T-helper 2 cell (primary cell): ENCODE measurements at regions not wholly inside any gene's neighbourhood (a gene's known extent, or its start where the extent isn't known, plus 50 kb on each side); places are given as distances from the start of the nearest gene placed in this dataset.
"Not testable (repeated sequence)": the region's sequence is repeated elsewhere in the genome, so short reads cannot be mapped to it uniquely, and the experiment has no call there.

Experiments used
- DNase-seq, 5 experiments: peaks; one replicate each; pipeline versions ENCODE4 v3.0.0 to v3.0.0-alpha.2; 2012 to 2022

DNA sequence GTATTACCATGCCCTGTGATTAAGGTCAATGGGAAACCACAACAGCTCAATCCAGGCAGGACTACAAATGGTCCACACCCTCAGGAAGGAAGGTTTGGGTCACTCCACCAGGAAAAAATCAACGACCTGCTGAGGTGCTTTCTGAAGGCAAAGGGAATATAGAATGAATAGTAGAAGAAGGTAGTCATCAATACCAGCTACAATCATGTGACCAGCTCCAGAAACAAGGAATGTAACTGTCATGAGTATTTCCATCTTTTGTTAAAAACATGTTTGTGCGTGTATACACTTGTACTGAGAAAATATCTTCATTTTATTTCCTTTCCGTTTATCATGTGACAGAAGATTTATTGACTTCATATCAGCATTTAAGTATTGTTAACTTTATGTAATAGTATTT lies 2028.6 kb upstream of the PCDH20 start:
- DNase-seq = not testable (repeated sequence)

DNA sequence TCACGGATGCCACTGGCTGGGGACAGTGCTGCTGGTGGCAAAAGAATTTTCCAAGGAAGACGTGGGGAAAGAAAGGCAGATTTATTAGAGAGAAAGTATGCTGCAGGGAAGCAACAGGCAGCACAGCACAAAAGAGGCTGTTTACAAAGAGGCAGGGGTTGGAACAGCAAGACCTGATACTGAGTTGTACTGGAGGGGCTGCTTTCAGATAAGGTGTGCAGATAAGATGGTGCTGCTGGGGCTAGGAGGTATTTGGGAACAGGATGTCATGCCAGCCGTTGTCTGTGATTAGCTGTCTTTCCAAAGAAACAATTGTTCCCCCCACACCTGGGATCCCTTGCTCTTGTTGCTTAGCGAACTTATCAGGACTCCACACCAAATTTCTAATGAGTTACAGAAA lies 2023.3 kb upstream of the PCDH20 start:
- no peak for DNase-seq

DNA sequence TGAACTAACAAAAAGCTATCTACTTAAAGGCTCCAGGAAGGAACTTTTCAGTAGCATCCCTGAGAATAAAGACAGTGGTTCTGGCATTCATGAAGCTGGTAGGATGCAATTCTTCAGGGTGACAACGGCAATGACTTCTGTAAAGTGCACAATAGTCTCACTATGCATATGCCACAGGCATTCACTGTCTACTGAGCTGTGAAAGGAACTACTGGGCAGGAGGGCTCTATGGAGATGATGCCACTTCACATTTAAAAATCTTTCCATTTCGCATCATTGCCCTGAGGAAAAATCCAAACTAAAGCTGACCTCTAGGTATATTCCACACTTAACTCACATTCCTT lies 2020.6 kb upstream of the PCDH20 start:
- DNase-seq = no peak

DNA sequence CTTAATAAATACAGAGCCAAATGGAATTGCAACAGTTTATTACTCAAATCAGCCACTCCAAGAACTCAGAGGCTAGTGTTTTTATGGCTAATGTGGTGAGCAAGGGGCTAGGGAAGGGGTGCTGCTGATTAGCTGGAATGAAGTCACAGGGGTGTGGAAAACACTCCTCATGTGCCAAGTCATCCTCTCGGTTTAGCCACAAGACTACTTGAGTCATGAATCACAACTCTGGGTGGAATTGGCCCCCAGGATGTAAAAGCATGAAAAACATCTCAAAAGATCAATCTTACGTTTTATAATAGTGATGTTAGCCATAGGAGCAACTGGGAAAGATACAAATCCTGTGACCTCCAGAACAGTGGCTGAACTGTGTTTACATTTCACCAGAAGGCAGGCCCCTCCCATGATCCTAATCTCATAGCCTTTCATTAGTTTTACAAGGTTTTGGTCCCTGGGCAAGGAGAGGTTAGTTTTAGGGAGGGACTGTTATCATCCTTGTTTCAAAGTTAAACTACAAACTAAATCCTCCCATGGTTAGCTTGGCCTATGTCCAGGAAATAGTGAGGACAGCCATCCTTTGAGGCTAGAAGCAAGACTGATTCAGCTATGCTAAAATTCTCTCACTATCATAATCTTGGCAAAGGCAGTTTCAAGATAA lies 2020.1 kb upstream of the PCDH20 start:
- DNase-seq = no peak

DNA sequence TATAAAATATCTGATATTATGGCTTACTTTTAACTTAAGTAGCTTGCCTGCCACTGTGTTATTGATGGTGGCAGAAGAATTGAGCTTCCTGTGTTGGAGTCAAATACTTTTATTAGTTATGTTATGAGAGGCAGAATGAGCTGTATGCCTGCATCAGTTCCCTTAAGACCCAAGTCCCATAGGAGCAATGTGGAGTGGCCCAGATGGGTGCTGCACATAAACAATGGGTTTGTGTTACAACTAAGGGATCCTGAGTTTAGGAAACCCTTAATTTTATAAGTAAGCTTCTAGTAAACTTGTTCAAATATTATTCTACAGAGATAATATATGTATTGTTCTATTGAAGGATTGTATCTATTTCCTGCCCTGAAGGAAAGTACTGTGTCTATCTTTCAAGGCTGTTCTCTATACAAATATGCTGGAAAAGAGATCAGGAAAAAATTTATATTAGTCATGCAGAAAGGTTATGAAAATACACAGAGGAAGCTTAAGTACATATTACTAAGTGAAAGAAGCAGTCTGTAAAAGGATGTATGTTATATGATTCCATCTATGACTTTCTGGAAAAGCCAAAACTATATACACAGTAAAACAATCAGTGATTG lies 2018.0 kb upstream of the PCDH20 start:
- no peak for DNase-seq

DNA sequence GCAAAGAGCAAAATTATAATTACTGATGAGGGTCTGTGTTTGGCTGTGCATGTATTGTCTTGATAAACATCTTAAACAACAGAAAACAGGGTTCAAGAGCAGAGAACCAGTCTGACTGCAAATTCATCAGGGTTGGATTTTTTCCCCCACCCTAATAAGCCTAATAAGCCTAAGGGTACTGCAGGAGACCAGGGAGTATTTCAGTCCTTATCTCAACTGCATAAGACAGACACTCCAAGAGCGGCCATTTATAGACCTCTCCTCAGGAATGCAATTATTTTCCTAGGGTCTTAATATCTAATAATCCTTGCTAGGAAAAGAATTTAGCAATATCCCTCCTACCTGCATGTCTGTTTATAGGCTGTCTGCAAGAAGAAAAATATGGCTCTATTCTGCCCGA lies 2011.5 kb upstream of the PCDH20 start:
- DNase-seq = no peak

DNA sequence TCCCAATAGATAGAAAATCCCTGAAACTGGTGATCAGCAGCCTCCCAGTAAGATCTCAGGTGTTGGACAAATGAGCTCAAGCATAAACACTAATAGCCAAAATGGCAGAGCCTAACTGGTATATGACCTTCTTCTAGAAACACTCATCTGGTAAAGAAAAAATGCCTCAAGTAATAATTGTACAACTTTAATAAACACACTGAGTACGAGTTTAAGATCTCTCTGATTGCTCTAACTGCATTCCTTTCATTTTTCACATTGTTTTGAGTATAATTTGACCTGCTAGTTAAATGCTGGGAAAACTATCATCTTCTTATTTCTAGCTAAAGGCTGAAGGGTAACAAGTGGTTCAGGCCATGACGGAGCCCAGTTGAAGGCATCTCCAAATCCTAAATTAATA lies 2009.5 kb upstream of the PCDH20 start:
- no peak for DNase-seq

DNA sequence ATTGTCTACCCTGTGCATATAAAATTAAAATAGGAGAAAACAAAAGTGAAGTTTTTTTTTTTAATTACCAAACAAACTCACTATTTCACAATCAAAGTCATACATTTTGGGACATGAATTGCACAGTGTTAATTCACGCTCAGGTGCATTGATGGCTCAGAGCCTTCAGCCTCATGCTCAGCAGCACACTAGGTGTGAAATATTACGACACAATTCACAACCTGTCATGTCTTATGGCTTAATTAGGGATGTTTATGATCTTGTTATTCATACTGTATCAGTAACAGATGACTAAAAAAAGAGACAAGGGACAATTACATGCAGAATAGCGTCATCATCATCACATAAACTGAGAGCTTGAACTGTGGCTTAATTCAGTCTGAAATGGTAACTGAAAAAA lies 2005.5 kb upstream of the PCDH20 start:
- no peak for DNase-seq

DNA sequence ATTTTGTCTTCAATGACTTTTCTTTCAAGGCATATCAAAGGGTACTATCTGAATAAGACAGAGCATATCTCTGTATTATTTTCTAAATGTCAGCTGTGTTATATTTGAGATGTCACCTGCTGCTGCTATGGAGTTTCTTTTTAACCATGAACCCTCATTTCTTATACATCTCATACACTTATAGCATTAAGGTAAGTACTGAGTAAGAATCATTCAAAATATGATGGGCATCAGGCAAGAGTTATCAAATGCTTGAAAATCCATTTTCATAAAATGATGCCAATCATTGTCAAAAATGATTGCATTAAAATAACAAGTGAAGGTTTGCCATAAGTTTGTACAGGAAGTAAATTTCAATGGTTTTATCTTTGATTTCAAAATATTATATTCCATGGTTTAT lies 2005.0 kb upstream of the PCDH20 start:
- DNase-seq = no peak

DNA sequence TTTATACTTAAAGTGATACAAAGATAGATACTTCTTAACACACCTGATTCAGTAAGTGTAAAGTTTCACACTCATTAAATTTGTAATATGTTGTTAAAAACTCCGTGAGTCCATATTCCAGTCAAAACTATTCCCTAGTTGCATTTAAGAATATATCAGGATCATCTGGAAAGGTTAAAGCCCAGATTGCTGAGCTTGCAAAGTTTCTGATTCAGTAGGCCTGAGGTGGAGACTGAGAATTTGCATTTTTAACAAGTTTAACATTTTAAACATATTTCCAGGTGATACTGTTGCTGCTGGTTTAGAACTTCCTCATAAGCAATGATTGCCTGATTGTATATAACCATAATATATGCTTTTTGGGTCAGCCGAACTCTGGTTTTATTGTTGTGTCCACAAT lies 1998.6 kb upstream of the PCDH20 start:
- DNase-seq = no peak

DNA sequence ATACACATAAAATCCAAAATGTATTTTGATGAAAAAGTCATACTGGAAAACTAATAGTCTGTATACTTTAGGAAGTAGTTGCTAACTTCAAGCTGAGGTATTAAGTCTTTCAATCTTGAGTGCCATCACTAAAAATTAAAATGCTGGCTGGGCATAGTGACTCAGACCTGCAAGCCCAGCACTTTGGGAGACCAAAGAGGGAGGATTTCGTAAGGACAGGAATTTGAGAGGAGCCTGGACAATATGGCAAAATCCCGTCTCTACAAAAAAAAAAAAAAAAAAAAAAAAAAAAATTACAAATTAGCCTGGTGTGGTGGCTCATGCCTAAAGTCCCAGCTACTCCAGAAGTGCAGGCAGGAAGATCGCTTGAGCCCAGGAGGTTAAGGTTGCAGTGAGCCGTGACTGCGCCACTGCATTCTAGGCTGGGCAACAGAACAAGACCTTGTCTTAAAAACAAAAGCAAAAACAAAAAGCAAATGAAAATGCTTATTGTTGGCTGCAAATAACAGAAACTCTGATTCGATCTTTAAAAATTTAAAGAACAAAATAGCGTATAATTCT lies 1994.2 kb upstream of the PCDH20 start:
- no peak for DNase-seq

DNA sequence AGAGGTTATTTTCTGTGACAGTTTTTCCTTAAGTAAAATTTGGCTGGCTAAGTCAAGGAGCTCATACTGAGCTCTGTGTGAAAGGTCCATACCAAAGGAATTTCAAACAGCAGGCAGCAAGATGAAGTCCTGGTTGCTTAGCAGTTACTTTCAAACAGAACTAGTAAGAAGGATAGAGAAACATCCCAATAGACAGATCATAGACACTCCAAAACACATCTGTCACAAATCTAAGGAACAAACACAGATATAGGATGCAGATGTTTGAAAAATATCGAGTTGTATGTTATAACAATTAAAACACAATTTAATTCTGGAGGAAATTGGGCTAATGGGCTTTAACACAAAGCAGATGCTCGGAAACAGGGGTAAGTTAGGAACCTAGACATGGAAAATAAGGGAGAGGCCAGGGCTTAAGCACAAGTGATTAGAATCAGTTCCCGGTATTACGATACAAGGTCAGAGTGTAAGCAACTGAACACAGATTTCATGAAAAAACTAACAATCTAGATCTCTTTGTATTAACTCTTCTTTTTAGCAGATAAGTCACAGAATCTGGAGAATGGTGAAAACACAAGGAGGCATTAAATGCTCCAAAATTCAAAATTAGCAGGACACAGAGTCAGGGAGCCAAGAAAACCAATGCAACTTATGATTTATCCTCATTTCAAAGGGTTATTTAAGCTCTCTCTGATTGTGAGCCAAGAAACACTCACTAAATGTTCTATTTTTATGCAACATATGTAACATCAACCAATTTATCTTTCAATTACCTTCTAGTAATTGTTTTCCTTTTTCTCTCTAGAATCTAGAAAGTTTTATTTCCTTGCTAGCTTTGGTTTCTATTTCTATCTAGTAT lies 1992.9 kb upstream of the PCDH20 start:
- no peak for DNase-seq

DNA sequence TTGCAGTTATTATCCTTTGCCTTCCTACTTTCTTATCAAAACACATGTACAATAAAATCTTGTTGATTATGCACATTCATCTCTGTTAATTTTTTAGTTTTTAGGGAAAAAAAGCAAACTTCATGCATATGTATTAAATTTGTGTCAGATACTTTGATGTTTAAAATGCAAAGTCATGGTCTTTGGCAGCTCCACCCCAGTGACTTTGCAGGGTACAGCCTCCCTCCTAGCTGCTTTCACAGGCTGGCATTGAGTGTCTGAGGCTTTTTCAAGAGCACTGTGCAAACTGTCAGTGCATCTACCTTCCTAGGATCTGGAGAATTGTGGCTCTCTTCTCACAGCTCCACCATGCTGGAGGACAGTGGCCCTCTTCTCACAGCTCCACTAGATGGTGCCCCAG lies 1988.1 kb upstream of the PCDH20 start:
- no peak for DNase-seq

DNA sequence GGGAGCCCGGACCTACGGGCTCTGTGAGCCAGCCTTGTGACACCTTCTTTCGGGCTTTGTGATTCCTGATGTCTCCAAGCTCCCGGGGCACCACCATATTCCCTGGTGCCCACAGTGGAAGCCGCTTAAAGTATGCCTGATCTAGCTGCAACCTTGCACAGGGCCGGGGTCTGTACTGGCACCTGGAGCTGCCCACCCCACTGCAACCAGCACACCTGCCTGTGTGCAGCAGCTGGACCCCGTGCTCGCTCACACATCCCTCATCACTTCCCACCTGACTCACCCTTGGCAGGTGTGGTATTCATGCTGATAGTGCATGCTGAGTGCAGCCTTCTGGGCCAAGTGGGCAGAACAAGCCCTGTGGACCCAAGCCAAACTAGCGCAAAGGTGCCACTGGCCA lies 1981.1 kb upstream of the PCDH20 start:
- no peak for DNase-seq

DNA sequence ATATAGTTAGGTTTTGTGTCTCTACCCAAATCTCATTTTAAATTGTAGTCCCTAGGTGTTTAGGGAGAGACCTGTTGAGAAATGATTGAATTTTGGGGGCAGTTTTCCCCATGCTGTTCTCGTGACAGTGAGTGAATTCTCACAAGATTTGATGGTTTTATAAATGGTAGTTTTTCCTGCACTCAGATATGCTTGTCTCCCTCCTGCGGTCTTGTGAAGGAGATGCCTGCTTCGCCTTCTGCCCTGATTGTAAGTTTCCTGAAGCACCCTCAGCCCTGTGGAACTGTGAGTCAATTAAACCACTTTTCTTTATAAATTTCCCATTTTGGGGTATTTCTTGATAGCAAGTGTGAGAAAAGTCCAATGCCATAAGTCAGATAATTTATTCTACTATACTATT lies 1977.5 kb upstream of the PCDH20 start:
- no peak for DNase-seq

DNA sequence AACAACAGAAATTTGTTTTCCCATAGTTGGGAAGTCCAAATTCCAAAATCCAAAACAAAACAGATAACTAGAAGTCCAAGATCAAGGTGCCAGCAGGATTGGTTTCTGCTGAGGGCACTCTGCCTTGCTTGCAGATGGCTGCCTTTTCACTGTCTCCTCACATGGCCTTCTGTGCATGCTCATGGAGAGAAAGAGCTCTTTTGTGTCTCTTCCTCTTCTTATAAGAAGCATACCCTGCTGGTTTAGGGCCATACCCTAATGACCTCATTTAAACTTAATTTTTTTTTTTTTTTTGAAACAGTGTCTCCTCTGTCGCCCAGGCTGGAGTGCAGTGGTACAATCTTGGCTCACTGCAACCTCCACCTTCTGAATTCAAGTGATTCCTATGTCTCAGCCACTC lies 1974.1 kb upstream of the PCDH20 start:
- no peak for DNase-seq

DNA sequence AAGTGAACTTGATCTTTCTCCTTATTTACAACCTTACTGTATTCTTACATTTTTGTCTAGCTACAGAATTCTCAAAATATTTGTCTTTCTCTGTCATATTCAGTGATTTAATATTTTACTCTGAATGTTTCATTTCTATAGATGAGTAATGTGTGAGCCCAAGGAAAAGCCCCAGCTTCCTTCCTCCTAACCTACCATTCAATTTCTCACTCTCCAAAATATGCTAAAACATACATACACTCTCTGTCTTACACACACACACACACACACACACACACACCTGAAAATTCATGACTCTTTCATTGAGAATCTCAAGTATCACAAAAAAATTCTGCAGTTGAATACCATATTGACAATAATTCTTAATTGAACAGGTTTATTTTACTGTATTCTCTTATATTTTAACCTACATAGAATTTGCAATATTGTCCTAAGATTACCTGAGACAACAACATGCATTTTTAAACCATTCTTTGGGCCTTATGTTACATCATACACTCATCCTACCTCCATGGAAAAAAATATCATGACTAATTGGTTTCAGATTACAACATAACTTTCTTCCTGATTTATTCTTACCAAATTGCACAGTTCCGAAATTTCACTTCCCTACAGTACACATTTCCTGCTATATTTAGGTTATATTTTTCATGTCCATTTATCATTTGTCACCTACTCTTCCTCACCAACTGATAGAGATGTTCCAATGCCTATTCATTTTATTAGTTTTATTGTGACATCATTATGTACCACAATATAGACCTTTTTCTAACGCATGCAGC lies 1965.6 kb upstream of the PCDH20 start:
- no peak for DNase-seq

DNA sequence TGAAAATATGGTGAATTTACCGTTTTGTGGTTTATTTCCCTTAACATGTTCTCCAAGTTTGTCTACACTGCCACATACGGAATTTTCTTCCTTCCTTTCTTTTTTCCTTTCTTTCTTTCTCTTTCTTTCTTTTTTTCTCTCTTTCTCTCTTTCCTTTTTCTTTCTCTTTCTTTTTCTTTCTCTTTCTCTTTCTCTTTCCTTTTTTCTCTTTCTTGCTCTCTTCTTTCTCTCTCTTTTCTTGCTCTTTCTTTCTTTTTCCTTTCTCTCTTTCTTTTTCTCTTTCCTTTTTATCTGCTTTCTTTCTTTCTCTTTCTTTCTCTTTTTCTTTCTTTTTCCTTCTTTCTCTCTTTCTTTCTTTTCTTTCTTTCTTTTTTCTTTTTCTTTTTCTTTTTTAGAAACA lies 1962.3 kb upstream of the PCDH20 start:
- no peak for DNase-seq

DNA sequence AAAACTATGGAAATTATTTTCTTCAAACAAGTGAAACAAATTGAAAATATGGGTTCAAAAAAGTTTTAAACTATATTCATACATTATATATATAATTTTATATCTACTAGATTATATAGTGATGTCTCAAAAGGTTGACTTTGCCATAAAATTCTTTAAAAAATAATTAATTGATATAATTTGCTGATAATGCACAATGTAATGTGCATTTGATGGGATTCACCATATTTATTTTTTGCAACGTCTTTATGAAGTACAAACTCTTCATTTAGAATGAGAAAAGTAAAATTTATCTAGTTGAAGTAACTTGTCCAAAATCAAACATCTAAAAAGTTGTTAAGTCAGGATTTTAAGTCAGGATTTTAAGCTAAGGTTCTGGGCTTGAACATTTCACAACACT lies 1954.5 kb upstream of the PCDH20 start:
- no peak for DNase-seq

DNA sequence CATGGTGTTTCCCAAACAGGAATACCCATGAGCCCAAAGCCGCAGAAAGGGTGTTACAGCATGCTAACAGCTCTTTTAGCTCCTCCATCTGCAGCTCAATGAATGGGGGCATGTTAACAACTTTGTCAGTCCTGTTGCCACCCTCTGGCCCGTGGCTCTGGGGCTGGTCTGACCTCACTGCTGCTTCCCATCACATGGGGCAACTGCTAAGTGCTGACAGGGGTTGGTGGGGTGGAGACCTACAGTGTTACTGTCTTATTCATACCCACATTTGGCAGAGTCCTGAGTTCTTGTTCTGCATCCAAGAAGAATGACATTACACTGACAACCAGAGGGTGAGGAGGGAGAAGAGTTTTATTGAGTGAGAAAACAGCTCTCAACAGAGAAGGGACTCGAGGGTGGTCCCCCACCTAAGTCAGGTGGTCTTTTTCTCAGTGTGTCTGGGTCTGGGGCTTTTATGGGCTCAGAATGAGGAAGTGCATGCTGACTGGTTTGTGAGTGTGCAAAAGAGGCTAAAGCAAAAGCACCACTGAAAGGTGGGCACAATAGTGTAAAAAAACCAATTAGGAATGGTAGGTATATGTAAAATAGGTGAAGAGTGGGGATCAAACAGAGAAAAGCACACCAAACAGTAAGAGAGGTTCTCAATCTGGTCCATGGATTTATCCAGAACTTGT lies 1952.0 kb upstream of the PCDH20 start:
- DNase-seq = no peak

DNA sequence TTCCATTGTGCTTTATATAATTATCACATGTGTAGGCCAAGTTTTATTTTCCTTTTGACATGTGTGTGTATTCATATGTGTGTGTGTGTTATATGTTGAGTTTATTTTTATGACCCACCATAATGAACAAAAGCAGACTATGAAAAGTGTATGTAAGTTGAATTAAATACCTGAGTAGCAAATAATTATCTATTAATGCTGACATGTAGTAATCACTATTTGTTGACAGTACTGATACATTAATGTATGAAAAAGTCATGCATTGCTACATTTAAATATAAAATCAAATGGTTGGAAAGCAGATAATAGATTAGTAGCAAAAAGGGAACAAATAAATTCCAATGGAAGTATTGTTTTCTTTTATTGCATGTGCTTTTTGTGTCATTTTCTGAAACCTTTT lies 1948.5 kb upstream of the PCDH20 start:
- DNase-seq = no peak

DNA sequence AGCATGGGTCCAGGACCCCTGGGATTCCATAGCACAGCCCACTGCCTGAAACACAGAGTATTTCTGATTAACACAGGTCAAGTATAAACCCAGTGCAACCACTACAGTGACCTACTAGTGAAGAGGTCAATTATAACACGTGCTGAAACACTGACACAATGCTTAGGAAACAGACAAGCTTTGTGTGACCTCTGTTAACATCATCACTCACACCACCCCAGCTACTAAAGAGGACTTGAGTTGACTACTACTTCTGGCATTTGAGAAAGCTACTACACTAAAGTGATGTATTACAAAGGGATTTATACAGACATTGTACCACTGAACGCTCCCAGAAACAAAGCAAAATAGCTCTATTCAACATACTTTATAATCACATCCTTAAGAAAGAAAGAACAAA lies 1935.9 kb upstream of the PCDH20 start:
- no peak for DNase-seq

DNA sequence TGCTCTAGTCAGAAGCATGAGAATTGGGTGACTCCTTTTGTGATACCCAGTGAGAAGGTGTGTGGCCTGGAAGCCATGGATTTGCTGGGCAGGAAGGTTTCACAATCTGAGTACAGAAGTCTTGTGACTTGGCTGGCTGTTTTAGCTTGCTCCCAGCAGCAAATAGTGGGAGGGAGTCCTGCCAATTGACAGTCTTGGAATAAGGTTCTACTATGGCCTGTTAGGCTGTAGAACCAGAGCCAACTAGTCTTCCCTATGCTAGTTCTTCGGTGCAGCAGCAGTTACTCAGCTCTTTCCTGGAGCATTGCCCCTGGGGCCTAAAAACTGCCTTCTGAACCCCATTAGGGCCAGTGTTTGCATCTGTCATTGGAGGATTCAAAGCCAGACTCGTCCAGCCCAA lies 1935.4 kb upstream of the PCDH20 start:
- no peak for DNase-seq
